ENCODE measurements at regions not wholly inside any gene's neighbourhood (a gene's known extent, or its start where the extent isn't known, plus 50 kb on each side); places are given as distances from the start of the nearest gene placed in this dataset.

DNA sequence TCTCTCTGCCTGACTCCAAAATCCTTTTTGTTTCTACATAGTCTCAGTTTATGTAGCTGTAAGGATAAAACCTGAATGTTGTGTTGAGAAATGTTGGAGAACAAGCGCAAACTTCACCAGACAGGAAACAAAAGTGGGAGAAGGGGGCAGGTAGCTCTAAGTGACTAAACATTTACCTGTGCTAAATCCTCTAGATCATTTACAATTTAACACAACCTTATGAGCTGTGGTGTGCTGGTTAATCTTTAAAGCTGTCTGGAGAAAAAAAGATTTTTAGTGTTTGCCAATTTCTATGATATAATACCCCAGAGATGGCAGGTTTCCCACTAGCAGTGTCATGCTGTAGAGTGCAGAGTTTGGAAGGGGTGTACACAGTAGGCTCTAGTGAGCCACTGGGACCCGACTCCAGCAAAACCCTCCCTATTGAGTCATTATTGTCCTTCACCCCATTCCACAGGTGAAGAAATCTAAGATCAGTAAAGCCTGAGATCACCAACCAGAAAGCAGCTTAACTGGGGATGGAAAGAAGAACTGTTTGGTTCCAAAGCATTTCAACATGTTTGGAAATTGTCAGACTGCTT lies 992.0 kb downstream of the DCDC2C start:
- no peak for DNase-seq (ENCODE audit: low read depth in 2 of 2)
- TF ChIP-seq, protein P1, sequence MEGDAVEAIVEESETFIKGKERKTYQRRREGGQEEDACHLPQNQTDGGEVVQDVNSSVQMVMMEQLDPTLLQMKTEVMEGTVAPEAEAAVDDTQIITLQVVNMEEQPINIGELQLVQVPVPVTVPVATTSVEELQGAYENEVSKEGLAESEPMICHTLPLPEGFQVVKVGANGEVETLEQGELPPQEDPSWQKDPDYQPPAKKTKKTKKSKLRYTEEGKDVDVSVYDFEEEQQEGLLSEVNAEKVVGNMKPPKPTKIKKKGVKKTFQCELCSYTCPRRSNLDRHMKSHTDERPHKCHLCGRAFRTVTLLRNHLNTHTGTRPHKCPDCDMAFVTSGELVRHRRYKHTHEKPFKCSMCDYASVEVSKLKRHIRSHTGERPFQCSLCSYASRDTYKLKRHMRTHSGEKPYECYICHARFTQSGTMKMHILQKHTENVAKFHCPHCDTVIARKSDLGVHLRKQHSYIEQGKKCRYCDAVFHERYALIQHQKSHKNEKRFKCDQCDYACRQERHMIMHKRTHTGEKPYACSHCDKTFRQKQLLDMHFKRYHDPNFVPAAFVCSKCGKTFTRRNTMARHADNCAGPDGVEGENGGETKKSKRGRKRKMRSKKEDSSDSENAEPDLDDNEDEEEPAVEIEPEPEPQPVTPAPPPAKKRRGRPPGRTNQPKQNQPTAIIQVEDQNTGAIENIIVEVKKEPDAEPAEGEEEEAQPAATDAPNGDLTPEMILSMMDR (IDR thresholded peaks at IDR 0.05; ENCODE audit: low read depth, low read length) = no peak
- no peak overlapping the region for H3K4me3 ChIP-seq (replicated peaks in 1 of 2; ENCODE audit: low read depth in 2 of 2, low read length in 2 of 2)

DNA sequence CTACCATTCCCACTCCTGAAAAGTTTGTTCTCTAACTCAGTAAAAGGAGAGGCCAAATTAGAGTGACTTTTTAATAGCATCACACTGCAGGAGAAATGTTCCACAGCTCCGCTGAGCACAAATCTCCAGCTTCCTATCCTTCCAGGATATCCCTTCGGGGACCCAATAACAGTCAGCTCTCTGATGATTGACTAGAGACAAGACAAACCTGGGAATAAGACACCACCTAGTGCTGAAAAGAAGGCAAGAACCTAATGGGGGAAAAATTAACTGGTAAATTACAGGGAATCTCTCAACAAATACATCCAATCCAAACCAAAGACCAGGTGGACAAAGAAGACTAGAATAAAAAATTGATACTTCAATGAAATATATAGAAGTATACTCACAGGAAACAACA lies 977.1 kb upstream of the SOX11 start:
- no peak for DNase-seq (ENCODE audit: low read depth in 2 of 2)
- TF ChIP-seq, protein P1 (IDR thresholded peaks at IDR 0.05; ENCODE audit: low read depth, low read length) = no peak
- H3K4me3 ChIP-seq (replicated peaks in 1 of 2; ENCODE audit: low read depth in 2 of 2, low read length in 2 of 2) = no peak overlapping the region

DNA sequence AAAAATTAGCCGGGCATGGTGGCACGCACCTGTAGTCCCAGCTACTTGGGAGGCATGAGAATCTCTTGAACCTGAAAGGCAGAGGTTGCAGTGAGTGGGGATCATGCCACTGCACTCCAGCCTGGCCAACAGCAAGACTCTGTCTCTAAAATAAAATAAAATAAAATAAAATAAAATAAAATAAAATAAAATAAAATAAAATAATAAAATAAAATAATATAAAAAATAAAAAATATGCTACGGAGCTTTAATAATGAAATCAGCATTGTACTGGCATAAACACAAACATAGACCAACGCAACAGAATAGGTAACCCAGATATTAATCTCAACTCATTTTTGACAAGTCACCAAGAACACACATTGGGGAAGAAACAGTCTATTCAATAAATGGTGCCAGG lies 973.4 kb upstream of the SOX11 start:
- no peak overlapping the region for H3K4me3 ChIP-seq (replicated peaks in 1 of 2; ENCODE audit: low read depth in 2 of 2, low read length in 2 of 2)
- DNase-seq (ENCODE audit: low read depth in 2 of 2) = no peak
- TF ChIP-seq, protein P1 (IDR thresholded peaks at IDR 0.05; ENCODE audit: low read depth, low read length) = no peak

DNA sequence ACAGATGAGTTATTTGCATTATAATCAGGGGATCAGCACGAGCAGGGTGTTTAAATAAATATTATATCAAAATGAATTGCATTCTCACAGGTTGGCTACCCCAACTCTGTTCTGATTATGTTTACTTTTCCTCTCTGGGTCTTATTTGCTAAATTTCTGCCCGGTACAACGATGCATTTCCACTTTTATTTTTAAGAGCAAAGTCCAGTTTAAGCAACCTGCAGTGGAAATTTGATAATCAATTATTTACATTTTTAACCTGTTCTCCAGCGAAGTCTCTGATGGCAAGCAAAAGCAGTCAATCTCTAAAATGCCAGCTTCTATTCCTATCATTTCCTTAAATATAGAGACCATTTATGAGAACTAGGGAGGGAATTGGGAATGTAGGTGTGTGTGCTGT lies 966.6 kb upstream of the SOX11 start:
- TF ChIP-seq, protein P1 (IDR thresholded peaks at IDR 0.05; ENCODE audit: low read depth, low read length) = no peak
- H3K4me3 ChIP-seq (replicated peaks in 1 of 2; ENCODE audit: low read depth in 2 of 2, low read length in 2 of 2) = no peak overlapping the region
- no peak for DNase-seq (ENCODE audit: low read depth in 2 of 2)

DNA sequence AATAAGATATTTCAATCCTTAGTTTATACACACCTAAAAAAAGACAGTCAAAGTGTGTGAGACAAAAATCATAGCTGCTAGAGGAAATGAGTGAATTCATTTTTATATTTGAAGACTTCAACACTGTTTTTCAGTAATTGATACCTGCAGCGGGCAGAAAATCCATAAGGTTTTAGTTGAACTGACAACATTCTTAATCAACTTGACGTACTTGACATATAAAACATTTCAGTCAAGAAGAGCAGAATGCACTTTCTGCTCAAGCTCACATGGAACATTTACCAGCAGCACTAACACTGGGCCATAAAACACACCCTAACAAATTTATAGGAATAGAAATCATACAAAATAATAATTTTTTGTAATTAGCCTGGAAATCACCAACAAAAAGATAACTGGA lies 959.6 kb upstream of the SOX11 start:
- DNase-seq (ENCODE audit: low read depth in 2 of 2) = no peak
- TF ChIP-seq, protein P1 (IDR thresholded peaks at IDR 0.05; ENCODE audit: low read depth, low read length) = no peak

DNA sequence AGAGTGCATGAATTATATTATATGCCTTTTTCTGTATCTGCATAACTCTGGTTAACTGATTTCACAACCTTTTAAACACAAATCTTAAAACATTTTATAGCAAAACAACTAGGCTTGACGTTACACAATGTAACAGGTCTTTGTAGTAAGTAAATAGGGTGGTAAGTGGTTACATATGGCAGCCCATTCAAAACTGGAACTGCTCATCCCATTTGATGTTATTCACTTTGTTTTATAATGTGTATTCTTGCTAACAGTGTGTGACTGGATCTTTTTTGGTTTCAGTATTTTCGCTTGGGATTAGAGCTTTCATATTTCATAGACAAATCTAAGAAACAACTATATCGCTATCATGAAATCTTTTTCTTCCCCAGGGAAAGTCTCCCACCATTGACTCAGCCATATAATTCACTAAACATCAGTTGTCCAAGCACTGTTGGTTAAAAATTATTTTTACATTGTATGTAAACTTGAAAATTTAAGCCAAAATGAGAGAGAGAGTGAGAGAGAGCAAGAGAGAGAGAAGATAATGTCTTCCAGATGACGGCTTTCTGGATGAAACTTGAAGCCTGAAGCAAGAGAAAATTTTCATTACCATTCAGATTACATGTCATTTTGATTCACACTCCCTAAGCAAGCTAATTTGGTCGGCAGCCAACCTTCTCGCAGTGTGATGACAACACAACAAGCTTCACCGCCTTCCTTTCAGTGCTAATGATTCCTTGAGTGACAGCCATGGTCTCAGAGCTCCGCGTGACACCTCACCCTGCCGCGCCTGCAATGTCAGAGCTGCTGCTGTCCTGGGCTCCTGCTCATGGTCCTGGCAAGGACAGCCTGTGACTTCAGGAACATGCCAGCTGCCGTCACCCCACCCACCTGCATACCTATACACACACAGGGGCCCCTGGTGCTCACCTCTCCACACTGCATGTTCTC lies 946.9 kb upstream of the SOX11 start:
- DNase-seq (ENCODE audit: low read depth in 2 of 2) = no peak
- TF ChIP-seq, protein P1 (IDR thresholded peaks at IDR 0.05; ENCODE audit: low read depth, low read length) = no peak

More for the DNA sequence above, 959.6 kb upstream of the SOX11 start:
- H3K4me3 ChIP-seq (replicated peaks in 1 of 2; ENCODE audit: low read depth in 2 of 2, low read length in 2 of 2) = no peak overlapping the region

More for the DNA sequence above, 946.9 kb upstream of the SOX11 start:
- no peak overlapping the region for H3K4me3 ChIP-seq (replicated peaks in 1 of 2; ENCODE audit: low read depth in 2 of 2, low read length in 2 of 2)

Measured in cardiac fibroblast (primary cell).